Fibroblast of lung (primary cell): ENCODE measurements at regions not wholly inside any gene's neighbourhood (a gene's known extent, or its start where the extent isn't known, plus 50 kb on each side); places are given as distances from the start of the nearest gene placed in this dataset.

ENCODE experiments used
- DNase-seq, 2 donors: peaks; one replicate each; pipeline versions ENCODE4 v3.0.0 to v3.0.0-alpha.2; 2010; ENCODE audit warnings: low read depth in 2 of 2
- H2AFZ ChIP-seq: 2 replicates; pipeline ENCODE4 v1.5.1; 2012; ENCODE audit warnings: low read length, control low read depth, inconsistent platforms
- H3K27ac ChIP-seq: 2 replicates; pipeline ENCODE4 v1.5.1; 2011; ENCODE audit warnings: low read length, control low read depth; ENCODE audit not compliant: insufficient read depth
- H3K27me3 ChIP-seq: 2 replicates; pipeline ENCODE4 v1.5.1; 2011; ENCODE audit warnings: mild to moderate bottlenecking, low read length; ENCODE audit not compliant: control insufficient read depth, insufficient read depth
- H3K36me3 ChIP-seq: 2 replicates; pipeline ENCODE4 v1.5.1; 2011; ENCODE audit warnings: low read length; ENCODE audit not compliant: control insufficient read depth, insufficient read depth
- H3K4me1 ChIP-seq: 2 replicates; pipeline ENCODE4 v1.5.1; 2011; ENCODE audit warnings: low read length; ENCODE audit not compliant: control insufficient read depth, insufficient read depth; ENCODE audit errors: extremely low read depth
- H3K4me2 ChIP-seq: 2 replicates; pipeline ENCODE4 v1.5.1; 2011; ENCODE audit warnings: low read length, control low read depth; ENCODE audit not compliant: insufficient read depth; ENCODE audit errors: extremely low read depth
- H3K4me3 ChIP-seq, 4 experiments: fragments of 200-600 bp in 1 of 4; sonication (generic) in 1 of 4; replicated peaks in 1 of 4; 2 replicates each; pipeline ENCODE4 v1.5.1; 2011 to 2016; ENCODE audit warnings: low read length in 4 of 4, low read depth in 3 of 4, mild to moderate bottlenecking in 3 of 4, control low read depth in 2 of 4, inconsistent platforms in 1 of 4, mixed read lengths in 1 of 4; ENCODE audit not compliant: insufficient read depth in 1 of 4; ENCODE audit errors: control extremely low read depth in 1 of 4
- H3K79me2 ChIP-seq: 2 replicates; pipeline ENCODE4 v1.5.1; 2012; ENCODE audit warnings: mild to moderate bottlenecking, low read length, inconsistent platforms; ENCODE audit not compliant: control insufficient read depth, insufficient read depth
- H3K9ac ChIP-seq: 2 replicates; pipeline ENCODE4 v1.5.1; 2011; ENCODE audit warnings: mild to moderate bottlenecking, low read length, control low read depth; ENCODE audit not compliant: insufficient read depth
- H3K9me3 ChIP-seq: 2 replicates; pipeline ENCODE4 v1.5.1; 2012; ENCODE audit warnings: low read depth, low read length; ENCODE audit not compliant: control insufficient read depth, insufficient read depth
- H4K20me1 ChIP-seq: 2 replicates; pipeline ENCODE4 v1.5.1; 2011; ENCODE audit warnings: low read length; ENCODE audit not compliant: control insufficient read depth, insufficient read depth; ENCODE audit errors: extremely low read depth
- CTCF ChIP-seq, 2 donors: IDR thresholded peaks in 1 of 2; conservative IDR thresholded peaks in 1 of 2; 1 replicate in 1 of 2; 2 replicates in 1 of 2; pipeline ENCODE4 v1.5.1; 2011 to 2012; ENCODE audit warnings: low read length in 2 of 2, control low read depth in 1 of 2, inconsistent platforms in 1 of 2, low read depth in 1 of 2, mild to moderate bottlenecking in 1 of 2
- EZH2 ChIP-seq: IDR thresholded peaks from 2 replicates; pipeline ENCODE4 v1.5.1; 2012; ENCODE audit warnings: low read length, control low read depth, mild to moderate bottlenecking; ENCODE audit errors: missing control alignments

GRCh38 chr2:67560771-67561456, 163.8 kb downstream of the ETAA1 start:
- peak overlapping the region; percentile 27 for H3K4me2 ChIP-seq
- H3K27ac ChIP-seq, result no peak overlapping the region
- no peaks in the 10 kb centered on the region for H3K79me2 ChIP-seq
- H3K36me3 ChIP-seq, result no peaks in the 10 kb centered on the region
- H3K4me3 ChIP-seq, result no peak overlapping the region
- peaks cover 14% of the 10 kb centered on the region for H3K4me1 ChIP-seq
- no peaks in the 10 kb centered on the region for H4K20me1 ChIP-seq
- no peak overlapping the region for H3K9ac ChIP-seq
- H3K27me3 ChIP-seq, result no peaks in the 10 kb centered on the region
- no peak overlapping the region for H2AFZ ChIP-seq
- no peaks in the 10 kb centered on the region for H3K9me3 ChIP-seq
- peak; percentile 61 to 77 for DNase-seq
- TF ChIP-seq EZH2 (no peak), CTCF (conservative IDR thresholded peaks at IDR 0.05 in 1 of 2, IDR thresholded peaks at IDR 0.05 in 1 of 2; ENCODE audit: low read depth in 1 of 2, low read length in 2 of 2) (no peak)

GRCh38 chr2:67561457-67561965, 164.4 kb downstream of the ETAA1 start:
- peak; percentile 64 to 95 for DNase-seq
- Histone ChIP-seq H3K27ac (no peak overlapping the region), H3K79me2 (no peaks in the 10 kb centered on the region), H3K4me1 (peaks cover 17% of the 10 kb centered on the region), H4K20me1 (no peaks in the 10 kb centered on the region), H3K4me2 (peak overlapping the region; percentile 33), H3K9ac (no peak overlapping the region), H3K27me3 (no peaks in the 10 kb centered on the region), H2AFZ (no peak overlapping the region), H3K4me3 (no peak overlapping the region), H3K9me3 (no peaks in the 10 kb centered on the region), H3K36me3 (no peaks in the 10 kb centered on the region)
- TF ChIP-seq CTCF (conservative IDR thresholded peaks at IDR 0.05 in 1 of 2, IDR thresholded peaks at IDR 0.05 in 1 of 2; ENCODE audit: low read depth in 1 of 2, low read length in 2 of 2) (no peak), EZH2 (no peak)

GRCh38 chr2:67564076-67564475, 166.9 kb downstream of the ETAA1 start:
- Histone ChIP-seq H3K27ac (peak overlapping the region; percentile 40), H3K9me3 (no peaks in the 10 kb centered on the region), H2AFZ (no peak overlapping the region), H3K27me3 (no peaks in the 10 kb centered on the region), H3K4me2 (peak overlapping the region; percentile 48), H3K4me1 (peaks cover 18% of the 10 kb centered on the region), H3K36me3 (no peaks in the 10 kb centered on the region), H3K79me2 (no peaks in the 10 kb centered on the region), H3K4me3 (no peak overlapping the region), H3K9ac (no peak overlapping the region), H4K20me1 (no peaks in the 10 kb centered on the region)
- TF ChIP-seq EZH2, result no peak
- TF ChIP-seq CTCF (conservative IDR thresholded peaks at IDR 0.05 in 1 of 2, IDR thresholded peaks at IDR 0.05 in 1 of 2; ENCODE audit: low read depth in 1 of 2, low read length in 2 of 2), result no peak
- DNase-seq, result peak; percentile 49 to 78
